GM12865 (cell line): ENCODE measurements at regions not wholly inside any gene's neighbourhood (a gene's known extent, or its start where the extent isn't known, plus 50 kb on each side); places are given as distances from the start of the nearest gene placed in this dataset.

Experiments
- DNase-seq: peaks from one replicate; pipeline ENCODE4 v3.0.0; 2010; ENCODE audit warnings: low read depth
- H3K4me3 ChIP-seq: 2 replicates; pipeline ENCODE4 v1.5.1; 2011; ENCODE audit warnings: mild to moderate bottlenecking, low read depth, low read length, control low read depth
- TF ChIP-seq, protein P1 (sequence below): IDR thresholded peaks from 2 replicates; pipeline ENCODE4 v1.5.1; 2011; ENCODE audit warnings: low read length, control low read depth, low read depth, inconsistent platforms; ENCODE audit not compliant: insufficient read depth; ENCODE audit errors: missing control alignments

- H3K4me3 ChIP-seq: no peak overlapping the region
- DNase-seq: no peak
- TF ChIP-seq, protein P1, sequence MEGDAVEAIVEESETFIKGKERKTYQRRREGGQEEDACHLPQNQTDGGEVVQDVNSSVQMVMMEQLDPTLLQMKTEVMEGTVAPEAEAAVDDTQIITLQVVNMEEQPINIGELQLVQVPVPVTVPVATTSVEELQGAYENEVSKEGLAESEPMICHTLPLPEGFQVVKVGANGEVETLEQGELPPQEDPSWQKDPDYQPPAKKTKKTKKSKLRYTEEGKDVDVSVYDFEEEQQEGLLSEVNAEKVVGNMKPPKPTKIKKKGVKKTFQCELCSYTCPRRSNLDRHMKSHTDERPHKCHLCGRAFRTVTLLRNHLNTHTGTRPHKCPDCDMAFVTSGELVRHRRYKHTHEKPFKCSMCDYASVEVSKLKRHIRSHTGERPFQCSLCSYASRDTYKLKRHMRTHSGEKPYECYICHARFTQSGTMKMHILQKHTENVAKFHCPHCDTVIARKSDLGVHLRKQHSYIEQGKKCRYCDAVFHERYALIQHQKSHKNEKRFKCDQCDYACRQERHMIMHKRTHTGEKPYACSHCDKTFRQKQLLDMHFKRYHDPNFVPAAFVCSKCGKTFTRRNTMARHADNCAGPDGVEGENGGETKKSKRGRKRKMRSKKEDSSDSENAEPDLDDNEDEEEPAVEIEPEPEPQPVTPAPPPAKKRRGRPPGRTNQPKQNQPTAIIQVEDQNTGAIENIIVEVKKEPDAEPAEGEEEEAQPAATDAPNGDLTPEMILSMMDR: no peak
Observed at GRCh38 chr20:24894967-24895366, 54.1 kb upstream of the CST7 start.

GRCh38 chr20:24895431-24895830 lies 53.6 kb upstream of the CST7 start:
- TF ChIP-seq, protein P1: no peak
- no peak overlapping the region for H3K4me3 ChIP-seq
- DNase-seq: no peak

GRCh38 chr20:24895898-24896658 lies 53.0 kb upstream of the CST7 start:
- no peak overlapping the region for H3K4me3 ChIP-seq
- TF ChIP-seq, protein P1: no peak
- no peak for DNase-seq

DNA sequence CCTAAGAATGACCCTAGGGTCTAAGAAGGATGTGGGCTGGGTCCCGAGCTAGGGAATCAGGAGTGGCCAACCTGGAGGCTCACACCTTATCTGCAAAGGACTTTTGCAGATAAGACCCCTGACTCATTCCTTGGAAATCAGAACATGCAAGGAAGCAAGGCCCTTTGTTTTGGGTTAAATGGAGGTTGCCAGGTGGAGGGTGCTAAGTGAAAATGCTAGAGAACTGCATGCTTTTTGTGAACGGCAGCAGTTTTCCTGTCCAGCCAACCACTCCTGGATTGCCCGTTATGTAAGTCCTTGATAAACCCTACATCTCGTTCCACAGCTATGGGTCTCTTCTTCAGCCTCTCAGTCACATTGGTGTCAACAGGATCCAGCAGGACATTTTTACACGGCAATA lies 52.1 kb upstream of the CST7 start:
- DNase-seq: no peak
- TF ChIP-seq, protein P1: no peak
- H3K4me3 ChIP-seq: no peak overlapping the region

DNA sequence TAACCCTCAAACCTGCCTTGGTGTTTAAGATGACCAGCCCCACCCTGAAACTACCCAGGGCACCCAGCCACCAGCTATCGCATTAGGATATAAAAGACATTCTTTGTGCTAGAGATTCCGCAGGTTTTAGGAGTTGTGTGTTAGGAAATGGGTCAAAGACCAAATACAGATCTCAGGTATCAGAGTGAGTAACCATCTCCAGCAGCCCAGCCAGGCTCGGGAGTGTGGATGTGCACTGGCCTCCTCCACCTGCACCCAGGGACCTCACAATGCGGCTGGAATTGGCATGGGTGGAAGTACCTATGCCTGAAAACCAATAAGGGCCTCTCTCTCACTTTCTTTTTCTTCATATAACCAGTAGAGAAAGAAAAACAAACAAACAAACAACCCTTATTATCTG lies 51.1 kb upstream of the CST7 start:
- TF ChIP-seq, protein P1: no peak
- no peak overlapping the region for H3K4me3 ChIP-seq
- DNase-seq: no peak

- no peak overlapping the region for H3K4me3 ChIP-seq
- DNase-seq: no peak
- TF ChIP-seq, protein P1: no peak
Observed at GRCh38 chr20:24899153-24899552, 49.9 kb upstream of the CST7 start.
